K562 (cell line): ENCODE measurements at regions not wholly inside any gene's neighbourhood (a gene's known extent, or its start where the extent isn't known, plus 50 kb on each side); places are given as distances from the start of the nearest gene placed in this dataset.

Source experiments
- ATAC-seq: fragments of 200-7000 bp; cut with Tn5 transposase; 3 replicates; pipeline ENCODE4 v1.9.1; 2020; ENCODE audit warnings: moderate library complexity
- BruUV-seq: library from RNA; stranded (reverse); fragments of 400-500 nt; replicated peaks from 2 replicates; lab custom pipeline; 2021; lab: Mats Ljungman, UMichigan
- CTCF ChIA-PET: fragments of 300-600 bp; formaldehyde crosslinking; extraction: SDS; loops from one replicate; lab custom pipeline; 2021; ENCODE audit warnings: low intra/inter-chr PET ratio; lab: Yijun Ruan, JAX
- POLR2A ChIA-PET: fragments of 300-600, 350-650 bp; sonication (Branson Sonifier 250); formaldehyde crosslinking; extraction: SDS; loops from one replicate; lab custom pipeline; 2021; ENCODE audit warnings: antibody characterized with exemption, inconsistent platforms; lab: Yijun Ruan, JAX
- DNase-seq, 4 experiments: peaks; one replicate each; pipeline versions ENCODE4 v3.0.0 to v3.0.0-alpha.2; 2011 to 2018; ENCODE audit warnings: low spot score in 3 of 4, mixed read lengths in 3 of 4; ENCODE audit errors: extremely low read depth in 1 of 4
- FAIRE-seq: peaks from 2 replicates; lab custom pipeline; 2011; peaks lifted over from hg19 to GRCh38; lab: Jason Lieb, UNC
- H2AFZ ChIP-seq: 2 replicates; pipeline ENCODE4 v1.6.0; 2011; ENCODE audit warnings: low read depth, low read length, control low read depth, inconsistent platforms
- H3K27ac ChIP-seq: fragments of 200-600 bp; 3 replicates; pipeline ENCODE4 v1.8.0; 2011; ENCODE audit warnings: low read depth, mild to moderate bottlenecking, control low read depth, inconsistent platforms, low read length, moderate library complexity, mixed read lengths; ENCODE audit errors: extremely low read depth
- H3K27me3 ChIP-seq, 2 experiments: fragments of 300-600 bp in 1 of 2; 2 replicates in 1 of 2; 3 replicates in 1 of 2; pipeline versions ENCODE4 v1.6.0 to v1.8.0; 2011; ENCODE audit warnings: inconsistent platforms in 2 of 2, low read length in 2 of 2, mild to moderate bottlenecking in 1 of 2, mixed read lengths in 1 of 2, moderate library complexity in 1 of 2; ENCODE audit not compliant: control insufficient read depth in 2 of 2, insufficient read depth in 2 of 2
- H3K36me3 ChIP-seq: fragments of 300-600 bp; 3 replicates; pipeline ENCODE4 v1.8.0; 2011; ENCODE audit warnings: mild to moderate bottlenecking, low read length, inconsistent platforms; ENCODE audit not compliant: control insufficient read depth, insufficient read depth
- H3K4me1 ChIP-seq, 2 experiments: fragments of 200-600 bp in 1 of 2; replicated peaks in 1 of 2; 2 replicates in 1 of 2; 3 replicates in 1 of 2; pipeline versions ENCODE4 v1.5.1 to v1.8.0; 2011; ENCODE audit warnings: inconsistent platforms in 2 of 2, low read length in 2 of 2, mild to moderate bottlenecking in 1 of 2, mixed read lengths in 1 of 2, moderate library complexity in 1 of 2; ENCODE audit not compliant: control insufficient read depth in 2 of 2, insufficient read depth in 2 of 2
- H3K4me2 ChIP-seq: 2 replicates; pipeline ENCODE4 v1.6.1; 2011; ENCODE audit warnings: low read length, control low read depth, inconsistent platforms, mixed read lengths; ENCODE audit not compliant: insufficient read depth
- H3K4me3 ChIP-seq: fragments of 200-600 bp; sonication (generic), shearing (Covaris generic); 2 replicates; pipeline ENCODE4 v1.5.1; 2016; ENCODE audit warnings: control low read depth, inconsistent platforms
- H3K79me2 ChIP-seq: fragments of 200-600 bp; 3 replicates; pipeline ENCODE4 v1.8.0; 2011; ENCODE audit warnings: low read length, inconsistent platforms; ENCODE audit not compliant: control insufficient read depth, insufficient read depth
- H3K9ac ChIP-seq, 2 experiments: 2 replicates each; pipeline versions ENCODE4 v1.6.0 to v1.6.1; 2011; ENCODE audit warnings: low read depth in 2 of 2, low read length in 2 of 2, control low read depth in 1 of 2, inconsistent platforms in 1 of 2, mild to moderate bottlenecking in 1 of 2, mixed read lengths in 1 of 2; ENCODE audit not compliant: insufficient read depth in 1 of 2
- H3K9me1 ChIP-seq: one replicate; pipeline ENCODE4 v1.6.0; 2011; ENCODE audit warnings: inconsistent platforms, mild to moderate bottlenecking, low read length, moderate library complexity; ENCODE audit not compliant: control insufficient read depth, insufficient read depth
- H3K9me3 ChIP-seq: replicated peaks from 2 replicates; pipeline ENCODE4 v1.5.1; 2011; ENCODE audit warnings: low read depth, low read length, inconsistent platforms; ENCODE audit not compliant: control insufficient read depth, insufficient read depth
- H4K20me1 ChIP-seq: replicated peaks from 2 replicates; pipeline ENCODE4 v1.6.1; 2011; ENCODE audit warnings: low read length, inconsistent platforms, mixed read lengths; ENCODE audit not compliant: control insufficient read depth, insufficient read depth
- E2F6 ChIP-seq, 2 experiments: IDR thresholded peaks; 2 replicates each; pipeline ENCODE4 v1.6.1; 2011; ENCODE audit warnings: borderline replicate concordance in 1 of 2, control low read depth in 1 of 2, low read depth in 1 of 2, low read length in 1 of 2, mild to moderate bottlenecking in 1 of 2, mixed read lengths in 1 of 2, moderate library complexity in 1 of 2; ENCODE audit not compliant: insufficient read depth in 1 of 2, insufficient read length in 1 of 2, poor library complexity in 1 of 2, severe bottlenecking in 1 of 2; ENCODE audit errors: extremely low read depth in 1 of 2
- GATA2 ChIP-seq: sonication (generic); formaldehyde crosslinking; IDR thresholded peaks from 2 replicates; pipeline ENCODE4 v1.4.0; 2020; ENCODE audit warnings: mild to moderate bottlenecking, missing genetic modification reagents
- KLF1 ChIP-seq: fragments of 450-650 bp; IDR thresholded peaks from 2 replicates; pipeline ENCODE4 v1.6.1; 2016; ENCODE audit warnings: missing genetic modification characterization, missing compliant biosample characterization
- PREB ChIP-seq: sonication (generic); formaldehyde crosslinking; IDR thresholded peaks from 2 replicates; pipeline ENCODE4 v1.8.1; 2023; ENCODE audit warnings: mild to moderate bottlenecking, missing genetic modification reagents
- RBM25 ChIP-seq: fragments of 200-400 bp; formaldehyde crosslinking; IDR thresholded peaks from 2 replicates; pipeline ENCODE4 v1.6.1; 2018; ENCODE audit warnings: low read length, low read depth, moderate library complexity; ENCODE audit not compliant: severe bottlenecking
- YBX1 ChIP-seq: fragments of 450-650 bp; IDR thresholded peaks from 2 replicates; pipeline ENCODE4 v1.7.1; 2016; ENCODE audit warnings: mild to moderate bottlenecking
- WGBS: fragments of 100-300 bp; shearing (Covaris generic); methylation state at CpG from one replicate; pipeline ENCODE4 v1.1.6; 2016; ENCODE audit warnings: low coverage, mixed read lengths; ENCODE audit not compliant: insufficient coverage; ENCODE audit errors: missing lambda C conversion rate; 5-methylcytosine and 5-hydroxymethylcytosine counted together
- in situ Hi-C: fragments of 300-500 bp; cut with MboI; formaldehyde crosslinking; loops from 4 replicates; pipeline ENCODE4 v1.15.0; 2018; ENCODE audit warnings: inconsistent platforms, mixed read lengths
- intact Hi-C: fragments of 100-400 bp; cut with micrococcal nuclease; formaldehyde crosslinking; loops from 2 replicates; pipeline ENCODE4 v1.14.2; 2022
- TF ChIP-seq, protein P1 (sequence below): IDR thresholded peaks from 3 replicates; pipeline ENCODE4 v1.6.1; 2011; ENCODE audit warnings: borderline replicate concordance, mild to moderate bottlenecking; ENCODE audit not compliant: insufficient read length, insufficient read depth
- TF ChIP-seq, protein P2 (sequence below): sonication (generic); formaldehyde crosslinking; IDR thresholded peaks from 2 replicates; pipeline ENCODE4 v1.8.0; 2022; ENCODE audit warnings: mild to moderate bottlenecking, missing genetic modification reagents

- ChIA-PET POLR2A (interaction anchor here (1.1 kb wide), 1 partner anchor 19 kb away, joined by 4 read pairs; no protein-coding TSS in a partner anchor), CTCF (no interaction called here)
- no peak overlapping the region for H3K27ac ChIP-seq
- no peaks in the 10 kb centered on the region for H3K9me1 ChIP-seq
- no peak for ATAC-seq
- no peaks in the 10 kb centered on the region for H3K36me3 ChIP-seq
- no peaks in the 10 kb centered on the region for H3K27me3 ChIP-seq
- no peaks in the 10 kb centered on the region for H3K79me2 ChIP-seq
- no peak for DNase-seq
- no TSS peak for BruUV-seq
- H3K9me3 ChIP-seq, result no peaks in the 10 kb centered on the region
- TF ChIP-seq GATA2 (CRISPR knock-in tag) (no peak), KLF1 (no peak), RBM25 (no peak), YBX1 (no peak), E2F6 (IDR thresholded peaks at IDR 0.05; ENCODE audit: borderline replicate concordance in 1 of 2, extremely low read depth in 1 of 2, insufficient read depth in 1 of 2, insufficient read length in 1 of 2, low read depth in 1 of 2, low read length in 1 of 2, poor library complexity in 1 of 2, severe bottlenecking in 1 of 2) (no peak), PREB (CRISPR knock-in tag) (no peak)
- TF ChIP-seq, protein P1, sequence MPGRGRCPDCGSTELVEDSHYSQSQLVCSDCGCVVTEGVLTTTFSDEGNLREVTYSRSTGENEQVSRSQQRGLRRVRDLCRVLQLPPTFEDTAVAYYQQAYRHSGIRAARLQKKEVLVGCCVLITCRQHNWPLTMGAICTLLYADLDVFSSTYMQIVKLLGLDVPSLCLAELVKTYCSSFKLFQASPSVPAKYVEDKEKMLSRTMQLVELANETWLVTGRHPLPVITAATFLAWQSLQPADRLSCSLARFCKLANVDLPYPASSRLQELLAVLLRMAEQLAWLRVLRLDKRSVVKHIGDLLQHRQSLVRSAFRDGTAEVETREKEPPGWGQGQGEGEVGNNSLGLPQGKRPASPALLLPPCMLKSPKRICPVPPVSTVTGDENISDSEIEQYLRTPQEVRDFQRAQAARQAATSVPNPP, result no peak
- TF ChIP-seq, protein P2, sequence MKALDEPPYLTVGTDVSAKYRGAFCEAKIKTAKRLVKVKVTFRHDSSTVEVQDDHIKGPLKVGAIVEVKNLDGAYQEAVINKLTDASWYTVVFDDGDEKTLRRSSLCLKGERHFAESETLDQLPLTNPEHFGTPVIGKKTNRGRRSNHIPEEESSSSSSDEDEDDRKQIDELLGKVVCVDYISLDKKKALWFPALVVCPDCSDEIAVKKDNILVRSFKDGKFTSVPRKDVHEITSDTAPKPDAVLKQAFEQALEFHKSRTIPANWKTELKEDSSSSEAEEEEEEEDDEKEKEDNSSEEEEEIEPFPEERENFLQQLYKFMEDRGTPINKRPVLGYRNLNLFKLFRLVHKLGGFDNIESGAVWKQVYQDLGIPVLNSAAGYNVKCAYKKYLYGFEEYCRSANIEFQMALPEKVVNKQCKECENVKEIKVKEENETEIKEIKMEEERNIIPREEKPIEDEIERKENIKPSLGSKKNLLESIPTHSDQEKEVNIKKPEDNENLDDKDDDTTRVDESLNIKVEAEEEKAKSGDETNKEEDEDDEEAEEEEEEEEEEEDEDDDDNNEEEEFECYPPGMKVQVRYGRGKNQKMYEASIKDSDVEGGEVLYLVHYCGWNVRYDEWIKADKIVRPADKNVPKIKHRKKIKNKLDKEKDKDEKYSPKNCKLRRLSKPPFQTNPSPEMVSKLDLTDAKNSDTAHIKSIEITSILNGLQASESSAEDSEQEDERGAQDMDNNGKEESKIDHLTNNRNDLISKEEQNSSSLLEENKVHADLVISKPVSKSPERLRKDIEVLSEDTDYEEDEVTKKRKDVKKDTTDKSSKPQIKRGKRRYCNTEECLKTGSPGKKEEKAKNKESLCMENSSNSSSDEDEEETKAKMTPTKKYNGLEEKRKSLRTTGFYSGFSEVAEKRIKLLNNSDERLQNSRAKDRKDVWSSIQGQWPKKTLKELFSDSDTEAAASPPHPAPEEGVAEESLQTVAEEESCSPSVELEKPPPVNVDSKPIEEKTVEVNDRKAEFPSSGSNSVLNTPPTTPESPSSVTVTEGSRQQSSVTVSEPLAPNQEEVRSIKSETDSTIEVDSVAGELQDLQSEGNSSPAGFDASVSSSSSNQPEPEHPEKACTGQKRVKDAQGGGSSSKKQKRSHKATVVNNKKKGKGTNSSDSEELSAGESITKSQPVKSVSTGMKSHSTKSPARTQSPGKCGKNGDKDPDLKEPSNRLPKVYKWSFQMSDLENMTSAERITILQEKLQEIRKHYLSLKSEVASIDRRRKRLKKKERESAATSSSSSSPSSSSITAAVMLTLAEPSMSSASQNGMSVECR (CRISPR knock-in tag), result no peak
- no peak overlapping the region for H3K4me2 ChIP-seq
- H3K4me3 ChIP-seq, result no peak overlapping the region
- in situ Hi-C loops, result no loop called here
- intact Hi-C loops, result no loop called here
- H2AFZ ChIP-seq, result no peak overlapping the region
- H3K9ac ChIP-seq, result no peak overlapping the region
- no peaks in the 10 kb centered on the region for H4K20me1 ChIP-seq
- FAIRE-seq, result no peak
- H3K4me1 ChIP-seq, result no peaks in the 10 kb centered on the region
- WGBS, result 69% methylated on average over 3 of the region's 3 CpGs
These were observed 109.8 kb upstream of the NR2F2 start for GRCh38 chr15:96220657-96221056.
